ENCODE measurements at regions not wholly inside any gene's neighbourhood (a gene's known extent, or its start where the extent isn't known, plus 50 kb on each side); places are given as distances from the start of the nearest gene placed in this dataset.

GRCh38 chr11:134993691-134994243 is 581.7 kb upstream of the B3GAT1 start:
- Histone ChIP-seq H3K36me3 (no peaks in the 10 kb centered on the region), H3K27me3 (peaks cover 40% of the 10 kb centered on the region), H3K27ac (no peak overlapping the region), H3K4me1 (no peaks in the 10 kb centered on the region), H3K4me3 (no peak overlapping the region), H3K9me3 (no peaks in the 10 kb centered on the region)
- TF ChIP-seq EP300 (IDR thresholded peaks at IDR 0.05): no peak
- TF ChIP-seq POLR2A (IDR thresholded peaks at IDR 0.05): no peak
- no peak for TF ChIP-seq POLR2AphosphoS5 (IDR thresholded peaks at IDR 0.05)
- no peak for TF ChIP-seq CTCF (IDR thresholded peaks at IDR 0.05)
- ATAC-seq: no peak
- WGBS, 2 donors (ENCODE audit: low coverage in 1 of 2): 63 to 71% methylated on average over 6 of the region's 7 CpGs

GRCh38 chr11:134992981-134993380 is 580.9 kb upstream of the B3GAT1 start:
- H3K27me3 ChIP-seq: peaks cover 37% of the 10 kb centered on the region
- H3K36me3 ChIP-seq: no peaks in the 10 kb centered on the region
- H3K4me3 ChIP-seq: no peak overlapping the region
- no peak overlapping the region for H3K27ac ChIP-seq
- no peak for ATAC-seq
- H3K9me3 ChIP-seq: no peaks in the 10 kb centered on the region
- TF ChIP-seq POLR2A (IDR thresholded peaks at IDR 0.05) (no peak), EP300 (IDR thresholded peaks at IDR 0.05) (no peak), CTCF (IDR thresholded peaks at IDR 0.05) (no peak), POLR2AphosphoS5 (IDR thresholded peaks at IDR 0.05) (no peak)
- 40% methylated on average over 1 of the region's 6 CpGs; no CpG with 5 or more reads in 1 of the 2 donors for WGBS, 2 donors (ENCODE audit: low coverage in 1 of 2)
- no peaks in the 10 kb centered on the region for H3K4me1 ChIP-seq

- Histone ChIP-seq H3K27ac (no peak overlapping the region), H3K4me3 (no peak overlapping the region), H3K36me3 (no peaks in the 10 kb centered on the region), H3K4me1 (no peaks in the 10 kb centered on the region), H3K9me3 (no peaks in the 10 kb centered on the region), H3K27me3 (peaks cover 36% of the 10 kb centered on the region)
- ATAC-seq: no peak
- TF ChIP-seq POLR2A (IDR thresholded peaks at IDR 0.05) (no peak), POLR2AphosphoS5 (IDR thresholded peaks at IDR 0.05) (no peak), EP300 (IDR thresholded peaks at IDR 0.05) (no peak), CTCF (IDR thresholded peaks at IDR 0.05) (no peak)
- WGBS, 2 donors (ENCODE audit: low coverage in 1 of 2): 44% methylated on average over 3 of the region's 4 CpGs; no CpG with 5 or more reads in 1 of the 2 donors
These were observed 576.5 kb upstream of the B3GAT1 start for GRCh38 chr11:134988495-134988894.

GRCh38 chr11:134987822-134988221 is 575.8 kb upstream of the B3GAT1 start:
- ATAC-seq: no peak
- no peaks in the 10 kb centered on the region for H3K36me3 ChIP-seq
- H3K27me3 ChIP-seq: peaks cover 35% of the 10 kb centered on the region
- no peak overlapping the region for H3K27ac ChIP-seq
- no peak overlapping the region for H3K4me3 ChIP-seq
- 60 to 76% methylated on average over 3 to 7 of the region's 8 CpGs for WGBS, 2 donors (ENCODE audit: low coverage in 1 of 2)
- no peaks in the 10 kb centered on the region for H3K4me1 ChIP-seq
- TF ChIP-seq EP300 (IDR thresholded peaks at IDR 0.05): no peak
- TF ChIP-seq POLR2A (IDR thresholded peaks at IDR 0.05): no peak
- no peak for TF ChIP-seq CTCF (IDR thresholded peaks at IDR 0.05)
- no peak for TF ChIP-seq POLR2AphosphoS5 (IDR thresholded peaks at IDR 0.05)
- H3K9me3 ChIP-seq: no peaks in the 10 kb centered on the region

GRCh38 chr11:134987223-134987768 is 575.3 kb upstream of the B3GAT1 start:
- WGBS, 2 donors (ENCODE audit: low coverage in 1 of 2): 33 to 70% methylated on average over 2 to 4 of the region's 7 CpGs
- no peaks in the 10 kb centered on the region for H3K4me1 ChIP-seq
- no peak for ATAC-seq
- no peaks in the 10 kb centered on the region for H3K36me3 ChIP-seq
- no peak overlapping the region for H3K27ac ChIP-seq
- TF ChIP-seq POLR2AphosphoS5 (IDR thresholded peaks at IDR 0.05): no peak
- no peak for TF ChIP-seq CTCF (IDR thresholded peaks at IDR 0.05)
- no peak for TF ChIP-seq EP300 (IDR thresholded peaks at IDR 0.05)
- no peak for TF ChIP-seq POLR2A (IDR thresholded peaks at IDR 0.05)
- H3K27me3 ChIP-seq: peaks cover 30% of the 10 kb centered on the region
- H3K9me3 ChIP-seq: no peaks in the 10 kb centered on the region
- H3K4me3 ChIP-seq: no peak overlapping the region
